GM10248 (cell line): ENCODE measurements at regions not wholly inside any gene's neighbourhood (a gene's known extent, or its start where the extent isn't known, plus 50 kb on each side); places are given as distances from the start of the nearest gene placed in this dataset.

Experiments
- CTCF ChIA-PET: fragments of 300-600 bp; sonication (Branson Sonifier 250); formaldehyde crosslinking; extraction: SDS; loops from one replicate; lab custom pipeline; 2021; ENCODE audit warnings: antibody characterized with exemption; lab: Yijun Ruan, JAX
- POLR2A ChIA-PET: fragments of 350-650 bp; sonication (Branson Sonifier 250); formaldehyde crosslinking; extraction: SDS; loops from one replicate; lab custom pipeline; 2020; ENCODE audit warnings: antibody characterized with exemption; lab: Yijun Ruan, JAX
- DNase-seq: peaks from one replicate; pipeline ENCODE4 v3.0.0; 2012; ENCODE audit errors: extremely low spot score
- TF ChIP-seq, protein P1 (sequence below): IDR thresholded peaks from 2 replicates; pipeline ENCODE4 v1.5.1; 2012; ENCODE audit warnings: mild to moderate bottlenecking, low read depth; ENCODE audit errors: extremely low read depth, missing control alignments, control extremely low read depth

DNA sequence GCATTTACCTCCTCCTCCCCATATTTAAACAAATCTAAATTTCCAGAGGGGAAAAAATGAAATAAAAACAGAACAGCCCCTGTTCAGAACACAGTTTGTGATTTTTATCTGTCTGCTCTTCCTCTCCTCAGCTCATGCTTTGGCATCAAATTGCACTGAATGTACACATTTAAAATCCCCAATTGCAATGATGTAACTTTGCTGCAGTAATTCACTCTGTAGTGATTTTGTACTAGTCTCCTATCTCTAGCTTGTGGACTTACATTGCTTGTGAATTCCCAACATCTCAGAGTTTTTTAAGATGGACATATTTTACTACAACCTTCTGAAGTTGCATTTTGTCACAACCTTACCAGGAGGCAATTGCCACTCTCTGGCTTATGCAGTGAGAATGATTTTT, 81.6 kb upstream of the ROBO2 start:
- POLR2A ChIA-PET = no interaction called here
- TF ChIP-seq, protein P1, sequence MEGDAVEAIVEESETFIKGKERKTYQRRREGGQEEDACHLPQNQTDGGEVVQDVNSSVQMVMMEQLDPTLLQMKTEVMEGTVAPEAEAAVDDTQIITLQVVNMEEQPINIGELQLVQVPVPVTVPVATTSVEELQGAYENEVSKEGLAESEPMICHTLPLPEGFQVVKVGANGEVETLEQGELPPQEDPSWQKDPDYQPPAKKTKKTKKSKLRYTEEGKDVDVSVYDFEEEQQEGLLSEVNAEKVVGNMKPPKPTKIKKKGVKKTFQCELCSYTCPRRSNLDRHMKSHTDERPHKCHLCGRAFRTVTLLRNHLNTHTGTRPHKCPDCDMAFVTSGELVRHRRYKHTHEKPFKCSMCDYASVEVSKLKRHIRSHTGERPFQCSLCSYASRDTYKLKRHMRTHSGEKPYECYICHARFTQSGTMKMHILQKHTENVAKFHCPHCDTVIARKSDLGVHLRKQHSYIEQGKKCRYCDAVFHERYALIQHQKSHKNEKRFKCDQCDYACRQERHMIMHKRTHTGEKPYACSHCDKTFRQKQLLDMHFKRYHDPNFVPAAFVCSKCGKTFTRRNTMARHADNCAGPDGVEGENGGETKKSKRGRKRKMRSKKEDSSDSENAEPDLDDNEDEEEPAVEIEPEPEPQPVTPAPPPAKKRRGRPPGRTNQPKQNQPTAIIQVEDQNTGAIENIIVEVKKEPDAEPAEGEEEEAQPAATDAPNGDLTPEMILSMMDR = no peak
- CTCF ChIA-PET = interaction anchor here (0.8 to 1.4 kb wide), 3 partner anchors 14 to 29 kb away, joined by 3 read pairs; no protein-coding TSS in a partner anchor
- no peak for DNase-seq

DNA sequence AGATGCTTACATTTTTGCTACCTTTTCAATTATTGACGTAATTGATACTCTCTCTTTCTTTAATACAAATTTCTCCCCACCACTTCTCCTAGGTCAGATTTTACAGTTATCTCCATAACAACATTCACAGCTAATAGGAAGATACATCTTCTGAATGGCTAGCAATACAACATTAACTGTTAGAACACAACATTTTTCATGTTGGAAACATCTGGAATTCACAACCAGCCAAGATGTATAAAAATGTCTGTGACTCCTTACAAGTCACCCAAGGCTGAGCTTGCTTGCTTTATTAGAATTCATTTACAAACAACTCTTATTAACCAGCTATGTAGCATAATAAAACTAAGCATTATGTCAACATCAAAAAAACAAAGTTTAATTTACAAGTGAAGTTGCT, 81.0 kb upstream of the ROBO2 start:
- TF ChIP-seq, protein P1 = no peak
- POLR2A ChIA-PET = no interaction called here
- CTCF ChIA-PET = interaction anchor here (0.9 to 1.4 kb wide), 2 partner anchors 13 to 28 kb away, joined by 3 read pairs; no protein-coding TSS in a partner anchor
- no peak for DNase-seq

DNA sequence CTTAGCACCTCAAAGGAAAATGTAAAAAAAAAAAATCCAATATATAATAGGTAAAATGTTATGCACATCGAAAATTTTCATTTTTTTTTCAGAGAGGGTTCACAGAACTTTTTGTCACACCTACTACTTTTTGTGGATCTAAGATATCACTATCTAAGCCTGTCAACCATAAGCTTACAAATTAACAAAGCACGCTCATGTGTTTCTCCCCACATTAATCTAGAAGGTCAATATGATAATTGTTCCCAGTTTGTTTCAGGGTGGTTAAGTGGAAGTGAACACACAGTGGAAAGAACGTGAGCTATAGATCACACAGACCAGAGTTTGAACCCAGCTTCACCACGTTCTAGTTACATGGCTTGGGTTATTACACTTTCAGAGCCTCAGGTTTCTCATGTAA, 78.6 kb upstream of the ROBO2 start:
- TF ChIP-seq, protein P1 = no peak
- ChIA-PET POLR2A (no interaction called here), CTCF (interaction anchor here (1.3 kb wide), 1 partner anchor 9 kb away, joined by 3 read pairs; no protein-coding TSS in a partner anchor)
- DNase-seq = no peak

DNA sequence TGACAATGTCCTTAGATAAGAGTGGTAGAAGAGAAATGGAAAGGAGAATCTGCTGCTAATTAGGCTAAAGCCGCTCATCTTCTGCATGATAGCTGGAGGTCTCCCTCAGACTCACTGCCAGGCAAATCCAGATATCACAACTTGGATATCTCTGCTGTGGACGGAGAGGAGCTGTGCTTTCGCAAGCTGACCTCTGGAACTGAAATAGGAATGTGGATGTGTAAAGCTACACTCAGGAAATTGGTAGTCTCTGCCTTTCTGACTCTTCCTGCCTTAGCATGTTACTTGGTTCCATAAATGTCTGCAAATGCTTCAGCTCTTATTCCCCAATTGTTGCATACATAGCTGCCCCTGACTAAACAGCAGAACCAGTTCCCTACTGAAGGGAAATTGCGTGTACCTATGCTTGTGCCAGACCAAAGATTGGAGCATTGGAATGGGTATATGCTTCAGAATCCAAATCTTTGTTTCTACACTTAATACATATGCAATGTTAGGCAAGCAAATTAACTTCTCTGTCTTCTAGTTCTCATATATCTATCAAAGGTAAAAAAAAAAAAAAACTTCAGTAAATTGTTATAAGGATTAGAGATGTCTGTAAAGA, 74.7 kb upstream of the ROBO2 start:
- TF ChIP-seq, protein P1 = no peak
- POLR2A ChIA-PET = no interaction called here
- CTCF ChIA-PET = interaction anchor here (0.8 to 1.3 kb wide), 2 partner anchors 9 to 45 kb away, joined by 3 read pairs; no protein-coding TSS in a partner anchor
- DNase-seq = no peak

DNA sequence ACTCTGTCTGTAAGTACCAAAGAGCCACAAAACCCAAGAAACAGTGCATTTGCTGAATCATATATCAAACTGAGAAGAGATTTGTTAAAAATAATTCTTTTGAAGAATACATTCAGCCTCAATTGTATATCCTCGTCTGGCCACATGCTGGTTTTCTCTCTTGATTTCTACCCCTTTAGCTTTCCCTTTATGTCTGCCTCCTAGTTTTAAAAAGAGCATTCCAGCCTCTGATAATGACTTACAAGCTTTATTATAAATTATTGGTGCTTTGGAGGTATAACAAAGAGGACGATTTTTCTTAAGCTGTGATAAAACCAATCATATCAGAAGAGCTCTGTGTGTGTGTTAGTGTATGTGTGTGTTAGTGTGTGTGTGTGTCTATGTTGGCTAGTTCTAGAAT, 70.4 kb upstream of the ROBO2 start:
- DNase-seq = no peak
- POLR2A ChIA-PET = no interaction called here
- CTCF ChIA-PET = interaction anchor here (1.3 kb wide), 1 partner anchor 8 kb away, joined by 3 read pairs; no protein-coding TSS in a partner anchor
- TF ChIP-seq, protein P1 = no peak

DNA sequence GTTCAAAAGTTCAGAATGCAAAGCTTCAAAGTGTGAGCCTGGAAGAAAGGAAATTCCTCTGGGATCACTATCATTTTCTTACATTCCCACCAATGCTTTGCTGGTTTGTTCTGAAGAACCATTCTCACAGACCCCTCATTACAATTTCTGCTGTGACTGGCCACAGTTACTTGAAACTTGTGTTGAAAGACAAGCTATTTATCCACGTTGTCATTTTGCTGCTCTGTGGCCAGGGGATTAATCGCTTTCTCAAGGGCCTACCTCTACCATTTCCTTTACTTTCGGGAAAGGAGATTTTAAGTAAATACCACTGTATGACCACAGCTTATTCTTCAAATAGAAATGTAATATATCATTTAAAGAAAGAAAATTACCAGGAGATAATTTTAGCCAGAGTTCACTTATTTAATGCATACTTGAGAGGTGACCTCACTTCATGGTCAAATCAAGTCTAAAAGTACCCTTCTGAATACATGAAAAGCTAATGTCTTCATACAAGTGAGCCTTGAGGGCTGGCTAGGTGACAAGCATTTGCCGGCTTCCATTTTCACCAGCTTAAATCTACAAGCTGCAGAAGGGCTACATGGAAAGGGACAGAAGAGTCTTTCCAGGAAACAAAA, 69.8 kb upstream of the ROBO2 start:
- CTCF ChIA-PET = interaction anchor here (1.3 kb wide), 1 partner anchor 8 kb away, joined by 3 read pairs; no protein-coding TSS in a partner anchor
- TF ChIP-seq, protein P1 = no peak

More for the DNA sequence above, 69.8 kb upstream of the ROBO2 start:
- DNase-seq = no peak
- POLR2A ChIA-PET = no interaction called here
